GM12892 (cell line): ENCODE measurements at regions not wholly inside any gene's neighbourhood (a gene's known extent, or its start where the extent isn't known, plus 50 kb on each side); places are given as distances from the start of the nearest gene placed in this dataset.

Source experiments
- POLR2A ChIP-seq: IDR thresholded peaks from 2 replicates; pipeline ENCODE4 v1.6.1; 2011; ENCODE audit warnings: low read depth, low read length, control low read depth
- POLR2AphosphoS5 ChIP-seq: IDR thresholded peaks from 2 replicates; pipeline ENCODE4 v1.6.1; 2011; ENCODE audit warnings: low read depth, low read length, control low read depth
- TAF1 ChIP-seq: IDR thresholded peaks from 2 replicates; pipeline ENCODE4 v1.6.1; 2011; ENCODE audit warnings: low read depth, mild to moderate bottlenecking, control low read depth, low read length, borderline replicate concordance

DNA sequence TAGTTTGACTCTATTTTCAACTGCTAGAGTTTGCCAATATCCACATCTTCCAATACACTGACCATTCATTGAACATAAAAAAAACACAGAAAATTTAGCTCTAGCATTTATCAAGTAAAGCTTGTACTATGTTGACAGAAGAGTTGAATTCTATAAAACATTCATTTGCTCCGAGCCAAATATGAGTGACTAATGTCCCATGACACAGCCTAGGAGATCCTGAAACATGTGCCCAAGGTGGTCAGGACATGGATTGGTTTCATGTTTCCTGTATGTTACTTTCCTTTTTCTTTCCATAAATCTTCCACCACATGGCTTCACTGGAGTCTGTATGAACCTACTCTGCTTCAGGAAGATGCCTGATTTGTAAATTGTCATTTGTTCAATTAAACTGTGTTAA is 122.4 kb upstream of the PRDM9 start:
- TF ChIP-seq POLR2A (no peak), TAF1 (no peak), POLR2AphosphoS5 (no peak)
